PC-3 (cell line): ENCODE measurements at regions not wholly inside any gene's neighbourhood (a gene's known extent, or its start where the extent isn't known, plus 50 kb on each side); places are given as distances from the start of the nearest gene placed in this dataset.

Experiments
- ATAC-seq: fragments of 200-7000 bp; cut with Tn5 transposase; 2 replicates; pipeline ENCODE4 v1.9.1; 2020; ENCODE audit warnings: mild to moderate bottlenecking, moderate library complexity
- BruUV-seq: library from RNA; stranded (reverse); fragments of 400-500 nt; replicated peaks from 2 replicates; lab custom pipeline; 2021; lab: Mats Ljungman, UMichigan
- CTCF ChIA-PET: fragments of 300-600 bp; sonication (Branson Sonifier 250); formaldehyde crosslinking; loops from one replicate; lab custom pipeline; 2022; ENCODE audit warnings: antibody characterized with exemption; lab: Charles Lee
- POLR2A ChIA-PET: fragments of 300-600 bp; sonication (Branson Sonifier 250); formaldehyde crosslinking; loops from one replicate; lab custom pipeline; 2022; ENCODE audit warnings: antibody characterized with exemption; ENCODE audit not compliant: unreplicated experiment; lab: Charles Lee
- DNase-seq: peaks from one replicate; pipeline ENCODE4 v3.0.0-alpha.2; 2015
- H2AFZ ChIP-seq: fragments of 300-600 bp; sonication (generic); 2 replicates; pipeline ENCODE4 v1.6.0; 2016; ENCODE audit warnings: antibody characterized with exemption, low read length
- H3F3A ChIP-seq: fragments of 300-600 bp; sonication (generic); one replicate; pipeline ENCODE4 v1.6.0; 2017; ENCODE audit warnings: antibody characterized with exemption, low read length, control low read depth, mild to moderate bottlenecking; ENCODE audit not compliant: unreplicated experiment
- H3K27ac ChIP-seq: fragments of 300-600 bp; sonication (generic); 2 replicates; pipeline ENCODE4 v1.5.1; 2016; ENCODE audit warnings: mild to moderate bottlenecking, low read length
- H3K27me3 ChIP-seq: fragments of 300-600 bp; sonication (generic); 2 replicates; pipeline ENCODE4 v1.6.1; 2016; ENCODE audit warnings: low read length, mixed read lengths
- H3K36me3 ChIP-seq: fragments of 300-600 bp; sonication (generic); 2 replicates; pipeline ENCODE4 v1.6.1; 2016; ENCODE audit warnings: low read depth, mixed run types, low read length, mixed read lengths
- H3K4me1 ChIP-seq: fragments of 300-600 bp; sonication (generic); 2 replicates; pipeline ENCODE4 v1.5.1; 2016; ENCODE audit warnings: low read length; ENCODE audit not compliant: insufficient read depth
- H3K4me2 ChIP-seq: fragments of 300-600 bp; sonication (generic); 2 replicates; pipeline ENCODE4 v1.6.0; 2016; ENCODE audit warnings: low read length
- H3K4me3 ChIP-seq: fragments of 300-600 bp; sonication (generic); 2 replicates; pipeline ENCODE4 v1.5.1; 2016; ENCODE audit warnings: mild to moderate bottlenecking, low read length, mixed read lengths
- H3K79me2 ChIP-seq: fragments of 300-600 bp; sonication (generic); 2 replicates; pipeline ENCODE4 v1.6.1; 2017; ENCODE audit warnings: low read length, mixed read lengths
- H3K9ac ChIP-seq: fragments of 300-600 bp; sonication (generic); 2 replicates; pipeline ENCODE4 v1.6.0; 2016; ENCODE audit warnings: mild to moderate bottlenecking, low read length
- H3K9me2 ChIP-seq: fragments of 300-600 bp; sonication (generic); replicated peaks from 2 replicates; pipeline ENCODE4 v1.6.1; 2016; ENCODE audit warnings: mixed run types, low read length, mixed read lengths
- H3K9me3 ChIP-seq: fragments of 300-600 bp; sonication (generic); 2 replicates; pipeline ENCODE4 v1.6.1; 2016; ENCODE audit warnings: low read length, mixed read lengths
- H4K20me1 ChIP-seq: fragments of 300-600 bp; sonication (generic); 2 replicates; pipeline ENCODE4 v1.6.1; 2016; ENCODE audit warnings: low read length, mixed read lengths
- EZH2 ChIP-seq: fragments of 300-600 bp; sonication (generic); IDR thresholded peaks from one replicate; pipeline ENCODE4 v1.6.1; 2017; ENCODE audit warnings: antibody characterized with exemption, mild to moderate bottlenecking, low read length; ENCODE audit not compliant: unreplicated experiment
- EZH2phosphoT487 ChIP-seq: fragments of 300-600 bp; sonication (generic); IDR thresholded peaks from 2 replicates; pipeline ENCODE4 v1.6.1; 2018; ENCODE audit warnings: mild to moderate bottlenecking, antibody characterized with exemption, low read length, borderline replicate concordance
- intact Hi-C: fragments of 100-400 bp; cut with micrococcal nuclease; formaldehyde crosslinking; loops from 2 replicates; pipeline ENCODE4 v1.9.0; 2023
- TF ChIP-seq, protein P1 (sequence below): fragments of 300-600 bp; sonication (generic); conservative IDR thresholded peaks from 2 replicates; pipeline ENCODE4 v1.5.1; 2017; ENCODE audit warnings: antibody characterized with exemption, low read depth, mild to moderate bottlenecking, low read length

DNA sequence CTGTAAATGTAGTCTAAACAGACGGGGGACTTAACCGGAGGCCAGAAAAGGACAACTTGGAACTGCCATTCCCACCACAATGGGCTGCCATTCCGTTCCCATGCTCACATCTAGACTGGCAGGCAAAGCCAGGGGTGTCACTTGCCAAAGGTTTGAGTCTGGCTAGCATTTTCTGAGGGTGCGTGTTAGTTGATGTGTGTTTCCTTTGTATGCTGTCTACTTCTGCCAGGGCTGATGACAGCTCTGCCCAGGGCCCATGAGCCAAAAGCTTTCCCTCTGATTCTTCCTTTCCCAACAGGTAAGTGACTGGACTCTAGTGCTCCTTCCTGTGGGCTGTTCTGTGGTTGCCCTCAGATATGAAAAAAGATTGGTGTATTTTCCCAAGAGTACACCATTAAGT is 68.0 kb downstream of the ZNF608 start:
- intact Hi-C loops: no loop called here
- Histone ChIP-seq H3F3A (no peaks in the 10 kb centered on the region), H3K27ac (no peak overlapping the region), H3K79me2 (no peaks in the 10 kb centered on the region), H3K36me3 (no peaks in the 10 kb centered on the region), H3K9me3 (no peaks in the 10 kb centered on the region), H3K27me3 (no peaks in the 10 kb centered on the region), H3K4me2 (no peak overlapping the region), H3K4me3 (no peak overlapping the region), H3K9ac (no peak overlapping the region), H3K4me1 (peaks cover 7% of the 10 kb centered on the region; the same call in 1 of the 2 replicates), H4K20me1 (no peaks in the 10 kb centered on the region), H2AFZ (no peak overlapping the region), H3K9me2 (no peaks in the 10 kb centered on the region)
- CTCF ChIA-PET: no interaction called here
- POLR2A ChIA-PET: no interaction called here
- no TSS peak for BruUV-seq
- DNase-seq: no peak
- TF ChIP-seq, protein P1, sequence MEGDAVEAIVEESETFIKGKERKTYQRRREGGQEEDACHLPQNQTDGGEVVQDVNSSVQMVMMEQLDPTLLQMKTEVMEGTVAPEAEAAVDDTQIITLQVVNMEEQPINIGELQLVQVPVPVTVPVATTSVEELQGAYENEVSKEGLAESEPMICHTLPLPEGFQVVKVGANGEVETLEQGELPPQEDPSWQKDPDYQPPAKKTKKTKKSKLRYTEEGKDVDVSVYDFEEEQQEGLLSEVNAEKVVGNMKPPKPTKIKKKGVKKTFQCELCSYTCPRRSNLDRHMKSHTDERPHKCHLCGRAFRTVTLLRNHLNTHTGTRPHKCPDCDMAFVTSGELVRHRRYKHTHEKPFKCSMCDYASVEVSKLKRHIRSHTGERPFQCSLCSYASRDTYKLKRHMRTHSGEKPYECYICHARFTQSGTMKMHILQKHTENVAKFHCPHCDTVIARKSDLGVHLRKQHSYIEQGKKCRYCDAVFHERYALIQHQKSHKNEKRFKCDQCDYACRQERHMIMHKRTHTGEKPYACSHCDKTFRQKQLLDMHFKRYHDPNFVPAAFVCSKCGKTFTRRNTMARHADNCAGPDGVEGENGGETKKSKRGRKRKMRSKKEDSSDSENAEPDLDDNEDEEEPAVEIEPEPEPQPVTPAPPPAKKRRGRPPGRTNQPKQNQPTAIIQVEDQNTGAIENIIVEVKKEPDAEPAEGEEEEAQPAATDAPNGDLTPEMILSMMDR: no peak
- TF ChIP-seq EZH2phosphoT487 (no peak), EZH2 (no peak)
- no peak for ATAC-seq

DNA sequence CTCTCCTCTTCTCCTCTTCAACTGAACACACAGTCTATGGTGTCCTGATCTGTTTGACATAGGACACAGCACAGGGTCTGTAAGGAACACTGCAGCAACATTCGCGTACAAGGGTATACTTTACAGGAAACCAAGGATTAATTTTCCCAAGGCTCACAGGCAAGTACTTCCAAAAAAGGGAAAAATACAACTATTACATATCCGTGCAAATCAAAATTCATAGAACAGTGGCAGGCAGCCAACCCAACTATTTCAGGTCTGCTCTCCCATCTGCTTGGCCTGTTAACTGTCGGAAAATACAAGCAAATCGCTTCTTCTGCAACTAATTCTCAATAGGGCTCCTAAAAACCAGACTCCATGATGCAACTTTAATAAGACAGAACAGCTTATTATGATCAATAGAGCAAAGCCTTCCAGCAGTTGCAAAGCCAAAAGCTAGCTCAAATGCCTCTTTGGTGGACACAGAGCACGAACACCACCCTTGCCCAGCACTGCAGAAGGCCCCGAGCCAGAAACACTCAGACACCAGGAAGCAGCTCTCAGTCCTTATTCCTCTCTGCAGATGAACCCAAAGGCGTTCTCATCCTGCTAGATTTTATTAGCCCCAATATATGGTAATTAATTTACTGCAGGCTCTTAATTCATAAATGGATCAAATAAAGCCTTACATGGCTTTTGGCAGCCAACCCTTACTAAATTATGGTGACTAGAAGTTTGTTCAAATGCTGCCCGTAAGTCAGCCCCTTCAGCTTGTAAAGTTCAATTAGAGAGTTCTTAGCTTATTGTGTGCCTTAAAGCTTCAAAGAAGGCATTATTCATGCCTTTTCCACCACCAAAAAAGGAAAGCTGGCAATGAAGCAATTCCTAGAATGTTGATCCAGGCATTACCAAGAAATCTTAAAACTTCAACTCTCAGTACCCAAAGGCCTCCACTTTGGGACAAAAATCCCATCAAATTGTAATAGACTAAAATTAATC is 68.8 kb downstream of the ZNF608 start:
- Histone ChIP-seq H3K36me3 (no peaks in the 10 kb centered on the region), H3K27ac (no peak overlapping the region), H3K4me3 (no peak overlapping the region), H3K9me3 (no peaks in the 10 kb centered on the region), H3K79me2 (no peaks in the 10 kb centered on the region), H3K4me2 (no peak overlapping the region), H2AFZ (no peak overlapping the region), H3K9me2 (no peaks in the 10 kb centered on the region), H3K27me3 (no peaks in the 10 kb centered on the region), H3F3A (no peaks in the 10 kb centered on the region), H4K20me1 (no peaks in the 10 kb centered on the region), H3K9ac (no peak overlapping the region), H3K4me1 (0 out of 2 replicates have a peak, but pooled peaks cover 3% of the 10 kb centered on the region)
- ATAC-seq (no peak), DNase-seq (no peak)
- TF ChIP-seq EZH2phosphoT487: no peak
- TF ChIP-seq, protein P1: no peak
- no peak for TF ChIP-seq EZH2
- CTCF ChIA-PET: no interaction called here
- intact Hi-C loops: no loop called here
- POLR2A ChIA-PET: no interaction called here
- no TSS peak for BruUV-seq
